ENCODE measurements at regions not wholly inside any gene's neighbourhood (a gene's known extent, or its start where the extent isn't known, plus 50 kb on each side); places are given as distances from the start of the nearest gene placed in this dataset.

DNA sequence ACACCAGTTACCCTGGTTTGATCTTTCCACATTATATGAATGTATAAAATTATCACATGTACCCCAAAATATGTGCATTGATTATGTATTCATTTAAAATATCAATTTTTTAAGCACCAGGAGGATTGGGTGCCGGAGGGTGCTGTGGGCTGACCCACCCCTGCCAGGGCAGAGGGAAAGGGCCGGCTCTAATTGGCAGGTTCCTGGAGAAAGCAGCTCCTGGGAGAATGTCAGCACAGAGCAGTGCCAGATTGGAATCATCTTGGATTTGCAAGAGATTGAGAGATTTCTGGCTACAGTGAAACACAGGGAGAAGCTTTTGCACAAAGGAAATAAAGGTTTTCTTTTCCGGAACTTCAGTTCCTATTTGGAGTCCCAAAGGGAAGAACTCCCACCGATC lies 264.4 kb upstream of the TCERG1L start:
- TF ChIP-seq RCOR1 (conservative IDR thresholded peaks at IDR 0.05; ENCODE audit: low read depth, low read length) = no peak
- no peak for TF ChIP-seq ZNF24 (IDR thresholded peaks at IDR 0.05)
- no peak for TF ChIP-seq TCF3 (IDR thresholded peaks at IDR 0.05; ENCODE audit: borderline replicate concordance, insufficient read depth, low read depth, low read length)
- TF ChIP-seq SMARCA5 (IDR thresholded peaks at IDR 0.05) = no peak
- TF ChIP-seq TCF12 (IDR thresholded peaks at IDR 0.05; ENCODE audit: low read depth, low read length) = no peak
